Ovary (tissue), 3 donors: ENCODE measurements at regions not wholly inside any gene's neighbourhood (a gene's known extent, or its start where the extent isn't known, plus 50 kb on each side); places are given as distances from the start of the nearest gene placed in this dataset.

Source experiments
- EP300 ChIP-seq: sonication (generic); formaldehyde crosslinking; IDR thresholded peaks from one replicate; pipeline ENCODE4 v1.6.1; 2017; ENCODE audit warnings: antibody characterized with exemption
- TF ChIP-seq, protein P1 (sequence below), 3 donors: fragments of 450-650 bp in 2 of 3; fragments of 200-600 bp in 1 of 3; IDR thresholded peaks; one replicate each; pipeline versions ENCODE4 v1.5.1 to v1.8.0; 2016 to 2022; ENCODE audit warnings: antibody characterized with exemption in 3 of 3, mild to moderate bottlenecking in 1 of 3
- donor health status: DM: no; HTN: no; CAD: no.

DNA sequence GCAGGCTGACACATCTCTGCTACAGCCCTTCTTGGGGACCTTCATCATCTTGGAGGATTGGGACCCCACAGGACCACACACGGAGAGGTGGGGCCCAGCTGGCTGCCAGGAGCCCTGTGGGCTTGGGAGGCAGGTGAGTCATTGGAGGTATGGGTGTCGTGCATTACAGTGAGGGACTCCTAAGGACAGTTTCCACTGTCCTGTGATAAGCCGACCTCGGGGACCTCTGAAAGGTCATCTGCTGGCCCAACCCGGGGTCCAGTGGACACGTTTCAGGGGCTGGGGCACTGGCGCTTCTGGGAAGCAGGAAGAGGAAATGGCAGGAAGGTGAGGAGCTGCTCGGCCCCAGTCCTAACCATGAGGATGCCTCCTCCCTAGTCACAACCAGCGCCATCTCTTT lies 238.0 kb downstream of the BCL11B start:
- TF ChIP-seq, protein P1, sequence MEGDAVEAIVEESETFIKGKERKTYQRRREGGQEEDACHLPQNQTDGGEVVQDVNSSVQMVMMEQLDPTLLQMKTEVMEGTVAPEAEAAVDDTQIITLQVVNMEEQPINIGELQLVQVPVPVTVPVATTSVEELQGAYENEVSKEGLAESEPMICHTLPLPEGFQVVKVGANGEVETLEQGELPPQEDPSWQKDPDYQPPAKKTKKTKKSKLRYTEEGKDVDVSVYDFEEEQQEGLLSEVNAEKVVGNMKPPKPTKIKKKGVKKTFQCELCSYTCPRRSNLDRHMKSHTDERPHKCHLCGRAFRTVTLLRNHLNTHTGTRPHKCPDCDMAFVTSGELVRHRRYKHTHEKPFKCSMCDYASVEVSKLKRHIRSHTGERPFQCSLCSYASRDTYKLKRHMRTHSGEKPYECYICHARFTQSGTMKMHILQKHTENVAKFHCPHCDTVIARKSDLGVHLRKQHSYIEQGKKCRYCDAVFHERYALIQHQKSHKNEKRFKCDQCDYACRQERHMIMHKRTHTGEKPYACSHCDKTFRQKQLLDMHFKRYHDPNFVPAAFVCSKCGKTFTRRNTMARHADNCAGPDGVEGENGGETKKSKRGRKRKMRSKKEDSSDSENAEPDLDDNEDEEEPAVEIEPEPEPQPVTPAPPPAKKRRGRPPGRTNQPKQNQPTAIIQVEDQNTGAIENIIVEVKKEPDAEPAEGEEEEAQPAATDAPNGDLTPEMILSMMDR (IDR thresholded peaks at IDR 0.05): no peak
- TF ChIP-seq EP300: no peak
